Stimulated activated CD8-positive, alpha-beta memory T cell treated with anti-CD3 and anti-CD28 coated beads, Interleukin-12 subunit alpha, Interleukin-12 subunit beta, amount 100 ng/mL, for 4 hours (primary cell): ENCODE measurements at regions not wholly inside any gene's neighbourhood (a gene's known extent, or its start where the extent isn't known, plus 50 kb on each side); places are given as distances from the start of the nearest gene placed in this dataset.

Experiments used
- DNase-seq: peaks from one replicate; pipeline ENCODE4 v3.0.0-alpha.2; 2020; ENCODE audit warnings: low read depth

DNA sequence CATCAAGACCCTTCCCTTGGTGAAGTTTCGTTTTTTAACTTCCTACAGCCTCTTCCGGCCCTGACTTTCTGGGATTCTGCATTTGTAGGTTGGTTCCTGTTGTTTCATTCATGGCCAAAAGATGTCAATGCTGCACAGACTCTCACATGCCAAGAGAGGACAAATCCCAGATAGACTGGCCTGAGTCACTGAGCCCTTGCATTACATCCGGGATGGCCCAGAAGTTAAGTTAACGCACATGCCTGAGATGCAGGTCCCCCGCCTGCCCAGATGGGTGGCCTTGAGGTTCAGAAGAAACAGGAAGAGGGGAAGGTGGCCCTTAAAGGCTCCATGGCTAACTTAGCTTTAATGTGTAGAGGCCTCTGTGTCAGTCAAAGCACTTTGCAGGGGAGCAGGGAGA, 51.6 kb upstream of the SRGAP3 start:
- no peak for DNase-seq

DNA sequence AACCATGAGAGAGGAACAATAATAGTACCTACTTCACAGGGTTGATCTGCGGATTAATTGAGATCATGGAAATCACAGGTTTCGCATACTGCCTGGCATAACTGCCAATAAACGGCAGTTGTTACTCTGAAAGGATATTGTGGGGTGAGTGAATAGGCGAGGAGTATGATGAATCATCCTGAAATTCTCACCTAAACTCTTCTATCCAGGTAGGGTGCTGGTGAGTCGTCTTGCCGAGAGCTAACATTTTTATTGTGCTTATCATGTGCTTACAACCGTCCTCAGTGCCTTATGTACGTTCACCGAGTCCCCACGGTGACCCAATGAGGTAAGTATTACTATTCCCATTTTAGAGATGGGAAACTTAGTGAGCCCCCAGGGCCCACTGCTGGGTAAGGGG, 52.4 kb upstream of the SRGAP3 start:
- no peak for DNase-seq

DNA sequence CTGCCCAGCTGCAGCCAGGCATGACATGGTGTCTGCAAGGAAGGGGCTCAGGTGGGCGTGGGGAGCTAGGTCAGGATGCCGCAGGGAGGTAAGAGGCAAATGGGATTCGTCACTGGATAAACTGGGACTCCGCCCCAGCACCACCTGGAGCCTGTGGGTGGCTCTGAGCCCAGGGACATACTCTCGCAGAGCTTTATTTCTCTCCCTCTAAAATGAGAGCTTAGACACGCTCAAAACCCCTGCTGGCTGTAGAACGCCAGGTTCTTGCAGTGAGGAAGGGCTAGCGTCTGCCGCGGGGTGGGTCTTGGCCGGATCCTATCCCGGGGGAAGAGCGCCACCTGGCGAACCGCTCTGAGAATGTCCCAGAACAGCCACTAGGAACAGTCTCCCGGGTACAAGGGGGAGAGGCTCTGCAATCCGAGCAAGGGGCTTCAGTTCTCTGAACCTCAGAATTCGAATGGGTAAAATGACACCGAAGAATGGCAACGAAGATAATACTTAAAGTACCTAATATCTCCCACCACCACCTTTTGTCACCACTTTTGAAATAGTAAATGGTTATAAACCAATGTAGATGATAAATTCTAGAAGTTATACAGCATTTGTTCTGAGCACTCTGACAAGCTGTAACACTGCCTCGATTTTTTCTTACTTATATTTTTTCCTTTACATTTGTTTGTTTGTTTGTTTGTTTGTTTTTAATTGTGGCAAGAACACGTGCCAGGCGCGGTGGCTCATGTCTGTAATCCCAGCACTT, 53.2 kb upstream of the SRGAP3 start:
- DNase-seq = peak; percentile 39

DNA sequence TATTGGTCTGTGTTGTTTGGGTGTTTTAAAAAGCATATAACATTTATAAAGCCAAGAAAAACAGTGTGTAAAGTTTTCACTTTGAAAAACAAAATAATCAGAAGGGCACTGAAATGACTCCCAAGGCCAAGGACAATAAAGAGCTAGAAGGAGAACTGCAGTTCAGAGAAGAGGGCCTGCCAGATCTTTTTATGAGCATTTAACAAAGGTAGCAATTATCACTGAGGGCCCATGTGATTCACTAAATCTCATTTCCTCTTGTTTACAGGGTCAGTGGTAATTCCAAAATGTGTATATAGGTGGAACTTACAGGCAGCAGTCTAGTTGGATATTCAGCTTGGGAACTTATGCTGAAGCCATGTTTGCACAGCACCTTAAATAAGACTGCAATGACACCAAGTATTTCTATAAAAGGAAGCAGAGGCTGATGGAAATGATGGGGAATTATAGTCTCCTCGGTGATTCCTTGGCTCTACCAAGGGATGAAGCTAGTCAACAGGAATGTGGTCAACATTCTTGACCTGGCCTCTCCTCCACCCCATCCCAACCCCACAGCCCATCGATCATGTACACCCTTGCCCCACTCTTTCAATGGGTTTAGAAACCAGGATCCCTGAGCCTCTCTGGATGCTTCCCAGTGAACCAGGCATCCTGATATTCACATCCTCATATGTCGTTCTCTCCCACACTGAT, 54.4 kb upstream of the THUMPD3 start:
- no peak for DNase-seq

DNA sequence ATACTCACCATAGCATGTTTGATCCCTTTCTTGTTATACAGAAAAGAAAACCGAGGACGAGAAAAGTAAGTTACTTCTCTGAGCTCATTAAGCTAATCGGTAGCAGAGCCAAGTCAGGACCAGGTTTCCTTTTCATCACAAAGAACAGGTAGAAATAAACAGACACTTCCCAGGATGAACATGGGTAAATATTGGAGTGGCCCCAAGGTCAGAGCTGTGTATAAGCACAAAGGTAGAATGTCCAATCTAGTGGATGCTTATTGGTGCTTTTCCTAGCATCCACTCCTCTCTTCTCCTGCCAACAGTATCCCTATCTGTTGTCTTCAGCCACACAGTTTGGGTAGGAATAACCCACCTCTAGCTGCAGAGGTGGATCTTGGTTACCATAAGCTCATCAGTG, 52.8 kb upstream of the THUMPD3 start:
- no peak for DNase-seq

DNA sequence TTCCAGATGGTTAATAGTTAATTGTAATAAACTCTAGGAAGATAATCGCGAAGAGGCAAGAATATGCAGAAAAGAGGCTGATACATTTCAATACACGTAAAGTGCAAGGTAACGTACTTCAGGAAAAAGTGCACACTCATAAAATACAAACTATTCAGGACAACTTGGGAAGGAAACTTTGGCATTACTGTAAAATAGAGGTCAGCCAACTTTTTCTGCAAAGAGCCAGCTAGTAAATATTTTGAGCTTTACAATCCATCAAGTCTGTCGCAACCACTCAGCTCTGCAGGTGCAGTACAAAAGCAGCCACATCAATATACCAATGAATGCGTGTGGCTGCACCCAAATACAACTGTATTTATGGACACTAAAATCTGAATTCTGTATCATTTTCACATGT, 51.6 kb upstream of the THUMPD3 start:
- no peak for DNase-seq
